ENCODE measurements at regions not wholly inside any gene's neighbourhood (a gene's known extent, or its start where the extent isn't known, plus 50 kb on each side); places are given as distances from the start of the nearest gene placed in this dataset.

GRCh38 chr4:189081826-189082225 lies 858.8 kb upstream of the FRG1 start:
- TF ChIP-seq POLR2A (IDR thresholded peaks at IDR 0.05) (no peak), CTCF (IDR thresholded peaks at IDR 0.05) (no peak)
